Mesenchymal stem cell (in vitro differentiated cells and primary cell): ENCODE measurements at regions not wholly inside any gene's neighbourhood (a gene's known extent, or its start where the extent isn't known, plus 50 kb on each side); places are given as distances from the start of the nearest gene placed in this dataset.
"Not testable (repeated sequence)": the region's sequence is repeated elsewhere in the genome, so short reads cannot be mapped to it uniquely, and the experiment has no call there.

Experiments used
- DNase-seq: peaks from one replicate; pipeline ENCODE4 v3.0.0-alpha.2; 2013
- H2AFZ ChIP-seq: one replicate; pipeline ENCODE4 v1.6.1; 2013; ENCODE audit warnings: low read depth, mild to moderate bottlenecking, control low read depth, inconsistent platforms, low read length, moderate library complexity
- H2AK5ac ChIP-seq: 2 replicates; pipeline ENCODE4 v1.6.1; 2013; ENCODE audit warnings: low read length, moderate library complexity, mild to moderate bottlenecking, inconsistent platforms; ENCODE audit not compliant: severe bottlenecking
- H2BK120ac ChIP-seq: one replicate; pipeline ENCODE4 v1.6.1; 2013; ENCODE audit warnings: low read depth, mild to moderate bottlenecking, inconsistent platforms, low read length, moderate library complexity
- H2BK12ac ChIP-seq, 2 experiments: one replicate each; pipeline ENCODE4 v1.6.1; 2013; ENCODE audit warnings: inconsistent platforms in 2 of 2, low read length in 2 of 2, mild to moderate bottlenecking in 2 of 2, moderate library complexity in 2 of 2, control low read depth in 1 of 2
- H2BK15ac ChIP-seq: one replicate; pipeline ENCODE4 v1.6.1; 2013; ENCODE audit warnings: mild to moderate bottlenecking, low read depth, inconsistent platforms; ENCODE audit not compliant: poor library complexity, severe bottlenecking
- H2BK5ac ChIP-seq: 2 replicates; pipeline ENCODE4 v1.6.1; 2013; ENCODE audit warnings: low read depth, mild to moderate bottlenecking, low read length, control low read depth, inconsistent platforms; ENCODE audit not compliant: poor library complexity, severe bottlenecking
- H3K14ac ChIP-seq, 2 experiments: one replicate each; pipeline ENCODE4 v1.6.1; 2013; ENCODE audit warnings: inconsistent platforms in 2 of 2, low read length in 2 of 2, control low read depth in 1 of 2, mild to moderate bottlenecking in 1 of 2, moderate library complexity in 1 of 2
- H3K18ac ChIP-seq, 2 experiments: one replicate each; pipeline ENCODE4 v1.6.1; 2013; ENCODE audit warnings: inconsistent platforms in 2 of 2, low read length in 2 of 2, control low read depth in 1 of 2, low read depth in 1 of 2, mild to moderate bottlenecking in 1 of 2
- H3K23ac ChIP-seq, 2 experiments: one replicate each; pipeline ENCODE4 v1.6.1; 2013; ENCODE audit warnings: inconsistent platforms in 2 of 2, low read length in 2 of 2, mild to moderate bottlenecking in 2 of 2, moderate library complexity in 2 of 2, control low read depth in 1 of 2
- H3K27ac ChIP-seq: 2 replicates; pipeline ENCODE4 v1.5.1; 2013; ENCODE audit warnings: mild to moderate bottlenecking, moderate library complexity, low read length, control low read depth, inconsistent platforms; ENCODE audit not compliant: poor library complexity, severe bottlenecking
- H3K27me3 ChIP-seq, 2 experiments: 2 replicates each; pipeline versions ENCODE4 v1.6.1 to v1.7.0; 2013; ENCODE audit warnings: low read length in 2 of 2, mild to moderate bottlenecking in 2 of 2, moderate library complexity in 2 of 2, control low read depth in 1 of 2, inconsistent platforms in 1 of 2; ENCODE audit not compliant: control insufficient read depth in 1 of 2, insufficient read depth in 1 of 2
- H3K36me3 ChIP-seq, 2 experiments: 2 replicates each; pipeline versions ENCODE4 v1.6.1 to v1.7.0; 2013; ENCODE audit warnings: low read length in 2 of 2, control low read depth in 1 of 2, inconsistent platforms in 1 of 2, low read depth in 1 of 2, mild to moderate bottlenecking in 1 of 2; ENCODE audit not compliant: insufficient read depth in 2 of 2, control insufficient read depth in 1 of 2
- H3K4ac ChIP-seq, 2 experiments: one replicate each; pipeline ENCODE4 v1.6.1; 2013; ENCODE audit warnings: inconsistent platforms in 2 of 2, low read length in 2 of 2, mild to moderate bottlenecking in 2 of 2, moderate library complexity in 2 of 2, control low read depth in 1 of 2, low read depth in 1 of 2
- H3K4me1 ChIP-seq: 2 replicates; pipeline ENCODE4 v1.6.1; 2013; ENCODE audit warnings: low read depth, low read length, control low read depth; ENCODE audit not compliant: control insufficient read depth, insufficient read depth
- H3K4me2 ChIP-seq: 2 replicates; pipeline ENCODE4 v1.6.1; 2013; ENCODE audit warnings: low read length, mild to moderate bottlenecking, inconsistent platforms; ENCODE audit not compliant: poor library complexity, severe bottlenecking
- H3K4me3 ChIP-seq, 2 experiments: 2 replicates each; pipeline versions ENCODE4 v1.5.1 to v1.7.0; 2013; ENCODE audit warnings: low read length in 2 of 2, mild to moderate bottlenecking in 2 of 2, control low read depth in 1 of 2, low read depth in 1 of 2; ENCODE audit not compliant: insufficient read depth in 1 of 2
- H3K79me1 ChIP-seq: replicated peaks from 2 replicates; pipeline ENCODE4 v1.6.1; 2013; ENCODE audit warnings: mild to moderate bottlenecking, control low read depth, low read length, inconsistent platforms; ENCODE audit not compliant: poor library complexity, severe bottlenecking
- H3K9ac ChIP-seq: 2 replicates; pipeline ENCODE4 v1.7.0; 2013; ENCODE audit warnings: mild to moderate bottlenecking, low read length, moderate library complexity
- H3K9me3 ChIP-seq: 2 replicates; pipeline ENCODE4 v1.7.0; 2013; ENCODE audit warnings: mild to moderate bottlenecking, low read length; ENCODE audit not compliant: control insufficient read depth
- H4K8ac ChIP-seq: one replicate; pipeline ENCODE4 v1.6.1; 2013; ENCODE audit warnings: inconsistent platforms, mild to moderate bottlenecking, low read length, moderate library complexity
- H4K91ac ChIP-seq: one replicate; pipeline ENCODE4 v1.6.1; 2013; ENCODE audit warnings: mild to moderate bottlenecking, low read length, inconsistent platforms
- WGBS: methylation state at CpG from one replicate; pipeline ENCODE4 v1.1.7; 2013; ENCODE audit warnings: mixed read lengths; 5-methylcytosine and 5-hydroxymethylcytosine counted together

DNA sequence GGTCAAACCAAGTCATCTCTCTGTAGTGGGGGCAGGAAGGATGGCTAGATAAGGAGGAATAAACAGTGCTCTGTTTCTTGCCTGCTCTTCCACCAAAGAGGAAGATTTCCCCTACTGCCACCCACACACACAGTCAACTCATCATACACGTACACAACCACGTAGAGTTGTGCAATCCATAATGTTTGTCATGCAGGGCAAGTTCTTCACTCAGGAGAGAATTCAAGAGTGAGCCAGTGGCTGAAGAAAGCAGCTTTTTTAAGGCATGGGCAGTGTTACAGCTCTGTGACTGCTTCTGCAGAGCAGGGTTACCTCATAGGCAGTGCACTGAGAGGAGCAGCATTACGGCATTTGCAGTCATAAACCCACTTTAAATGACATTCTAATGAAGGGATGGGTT is 283.0 kb downstream of the RND3 start:
- Histone ChIP-seq H4K8ac (no peak overlapping the region), H3K27ac (no peak overlapping the region), H2BK12ac (peak overlapping the region in 1 of 2 experiments; percentile 75), H2BK15ac (no peak overlapping the region), H2AFZ (no peak overlapping the region), H3K79me1 (no peaks in the 10 kb centered on the region), H3K4me3 (no peak overlapping the region), H3K14ac (no peak overlapping the region), H3K27me3 (no peaks in the 10 kb centered on the region), H3K18ac (no peak overlapping the region), H3K23ac (no peak overlapping the region), H2BK120ac (no peak overlapping the region), H3K36me3 (no peaks in the 10 kb centered on the region), H3K4me2 (no peak overlapping the region), H2AK5ac (no peak overlapping the region), H4K91ac (no peak overlapping the region), H3K9me3 (no peaks in the 10 kb centered on the region), H3K4ac (no peak overlapping the region), H3K4me1 (no peaks in the 10 kb centered on the region), H2BK5ac (no peak overlapping the region), H3K9ac (peak overlapping the region; percentile 40)
- DNase-seq: peak; percentile 84
- WGBS: 30% methylated on average over 3 of the region's 3 CpGs

- H3K14ac ChIP-seq, H3K4me2 ChIP-seq, H3K23ac ChIP-seq, DNase-seq, H2BK12ac ChIP-seq, H2BK15ac ChIP-seq, H2BK5ac ChIP-seq, H2AFZ ChIP-seq, H2AK5ac ChIP-seq, H3K9me3 ChIP-seq, H4K8ac ChIP-seq, H3K18ac ChIP-seq, H3K27ac ChIP-seq, H3K9ac ChIP-seq, H3K27me3 ChIP-seq, H4K91ac ChIP-seq, H3K4ac ChIP-seq, H3K36me3 ChIP-seq, H3K4me3 ChIP-seq, H3K79me1 ChIP-seq, H2BK120ac ChIP-seq, H3K4me1 ChIP-seq: not testable (repeated sequence)
- no CpG with 5 or more reads among the region's 1 CpG for WGBS
Measured at GRCh38 chr2:150194816-150195215, 292.7 kb downstream of the RND3 start.

DNA sequence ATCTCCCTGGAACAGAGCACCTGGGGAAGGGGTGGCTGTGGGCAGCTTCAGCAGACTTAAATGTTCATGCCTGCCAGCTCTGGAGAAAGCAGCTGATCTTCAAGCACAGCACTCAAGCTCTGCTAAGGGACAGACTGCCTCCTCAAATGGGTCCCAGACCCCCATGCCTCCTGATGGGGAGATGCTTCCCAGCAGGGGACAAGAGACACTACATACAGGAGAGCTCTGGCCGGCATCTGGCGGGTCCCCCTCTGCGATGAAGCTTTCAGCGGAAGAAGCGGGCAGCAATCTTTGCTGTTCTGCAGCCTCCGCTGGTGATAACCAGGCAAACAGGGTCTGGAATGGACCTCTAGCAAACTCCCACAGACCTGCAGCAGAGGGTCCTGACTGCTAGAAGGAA is 294.8 kb downstream of the RND3 start:
- Histone ChIP-seq H3K27me3 (no peaks in the 10 kb centered on the region), H2AK5ac (no peak overlapping the region), H3K4ac (no peak overlapping the region), H3K4me2 (no peak overlapping the region), H4K8ac (no peak overlapping the region), H3K27ac (no peak overlapping the region), H3K79me1 (no peaks in the 10 kb centered on the region), H3K9ac (no peak overlapping the region), H2BK5ac (no peak overlapping the region), H2BK15ac (no peak overlapping the region), H3K9me3 (no peaks in the 10 kb centered on the region), H3K14ac (no peak overlapping the region), H2AFZ (no peak overlapping the region), H4K91ac (no peak overlapping the region), H3K23ac (no peak overlapping the region), H2BK120ac (no peak overlapping the region), H2BK12ac (no peak overlapping the region), H3K18ac (no peak overlapping the region), H3K36me3 (no peaks in the 10 kb centered on the region), H3K4me1 (peaks cover 2% of the 10 kb centered on the region), H3K4me3 (no peak overlapping the region)
- DNase-seq: no peak
- WGBS: 97% methylated on average over 6 of the region's 6 CpGs

DNA sequence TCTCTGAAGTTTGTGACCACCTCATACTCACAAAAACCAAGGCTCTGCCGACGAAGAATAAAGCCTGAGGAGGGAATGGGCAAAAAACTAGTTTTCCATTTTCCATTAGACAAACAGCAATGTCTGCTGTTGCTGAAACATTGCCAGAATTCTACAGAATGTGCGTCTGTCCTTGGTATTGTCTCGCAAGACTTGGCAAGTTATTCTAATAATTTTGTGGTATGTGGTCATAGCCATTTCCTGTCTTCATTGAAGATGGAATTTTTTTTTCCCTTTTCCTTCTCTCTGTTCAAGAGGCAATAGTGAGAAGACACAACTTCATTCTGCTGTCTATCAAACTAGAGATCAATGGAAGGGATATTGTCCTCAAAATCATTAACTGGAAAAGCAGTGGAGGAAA is 296.1 kb downstream of the RND3 start:
- Histone ChIP-seq H3K18ac (no peak overlapping the region), H4K8ac (no peak overlapping the region), H3K4me1 (peaks cover 2% of the 10 kb centered on the region), H3K4me3 (no peak overlapping the region), H3K27ac (peak overlapping the region; percentile 54), H3K4ac (no peak overlapping the region), H2BK15ac (no peak overlapping the region), H3K4me2 (no peak overlapping the region), H4K91ac (no peak overlapping the region), H2BK12ac (no peak overlapping the region), H2BK5ac (no peak overlapping the region), H2BK120ac (no peak overlapping the region), H3K9ac (no peak overlapping the region), H3K14ac (no peak overlapping the region), H3K9me3 (no peaks in the 10 kb centered on the region), H3K23ac (no peak overlapping the region), H3K27me3 (no peaks in the 10 kb centered on the region), H3K79me1 (no peaks in the 10 kb centered on the region), H2AFZ (no peak overlapping the region), H3K36me3 (no peaks in the 10 kb centered on the region), H2AK5ac (peak overlapping the region; percentile 97)
- DNase-seq: peak; percentile 33
- 77% methylated on average over 4 of the region's 4 CpGs for WGBS
